ENCODE measurements at regions not wholly inside any gene's neighbourhood (a gene's known extent, or its start where the extent isn't known, plus 50 kb on each side); places are given as distances from the start of the nearest gene placed in this dataset.

DNA sequence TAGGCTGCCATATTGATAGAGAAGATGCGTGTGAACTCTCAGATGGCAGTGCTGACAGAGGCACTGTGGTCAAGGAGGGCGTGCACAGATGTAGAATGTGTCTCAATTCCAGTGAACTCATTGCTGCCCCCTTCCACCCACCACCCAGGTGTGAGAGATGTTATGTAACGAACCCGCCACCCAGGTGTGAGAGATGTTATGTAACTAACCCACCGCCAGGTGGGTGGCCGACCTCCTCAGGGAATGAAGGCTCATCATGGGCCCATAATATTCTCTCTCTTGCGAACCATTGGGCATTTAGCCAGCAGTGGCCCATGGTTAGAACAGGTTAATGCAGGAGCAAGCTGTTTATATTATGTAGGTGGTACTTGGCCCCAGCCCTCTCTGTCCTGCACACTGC lies 140.4 kb upstream of the MTPN start:
- Histone ChIP-seq H2AK5ac (ENCODE audit: insufficient read length, low read length) (no peak overlapping the region), H3K23ac (ENCODE audit: insufficient read length, low read depth, low read length) (no peak overlapping the region), H2BK20ac (ENCODE audit: low read depth, low read length, poor library complexity, severe bottlenecking) (no peak overlapping the region), H3K23me2 (ENCODE audit: insufficient read length, low read depth, low read length, poor library complexity, severe bottlenecking) (peaks cover 2% of the 10 kb centered on the region), H3K9ac (ENCODE audit: extremely low read depth, insufficient read length, low read length) (no peak overlapping the region), H3K9me3 (ENCODE audit: control insufficient read depth, low read depth, low read length) (no peaks in the 10 kb centered on the region), H3K4me2 (ENCODE audit: insufficient read depth, insufficient read length, low read length) (no peak overlapping the region), H3K14ac (ENCODE audit: insufficient read depth, low read length) (no peak overlapping the region), H4K5ac (ENCODE audit: insufficient read length, low read depth, low read length) (no peak overlapping the region), H3K79me2 (ENCODE audit: insufficient read depth, low read length) (no peaks in the 10 kb centered on the region), H3K56ac (ENCODE audit: insufficient read length, low read depth, low read length) (no peak overlapping the region), H2BK15ac (ENCODE audit: low read depth, low read length) (no peak overlapping the region), H3K4me1 (ENCODE audit: insufficient read depth, low read length) (no peaks in the 10 kb centered on the region), H2BK12ac (ENCODE audit: insufficient read length, low read depth, low read length) (no peak overlapping the region), H2BK120ac (ENCODE audit: low read depth, low read length, poor library complexity, severe bottlenecking) (no peak overlapping the region), H3K18ac (ENCODE audit: insufficient read length, low read depth, low read length) (no peak overlapping the region), H3T11ph (ENCODE audit: low read length) (no peak overlapping the region), H3K79me1 (ENCODE audit: insufficient read depth, low read depth, low read length, poor library complexity, severe bottlenecking) (no peaks in the 10 kb centered on the region), H2BK5ac (ENCODE audit: insufficient read length, low read length) (no peak overlapping the region), H4K91ac (ENCODE audit: insufficient read length, low read depth, low read length) (no peak overlapping the region), H4K20me1 (ENCODE audit: control insufficient read depth, insufficient read depth, insufficient read length) (no peaks in the 10 kb centered on the region), H3K4ac (ENCODE audit: low read depth, low read length) (no peak overlapping the region), H4K8ac (replicated peaks; ENCODE audit: insufficient read length, low read depth, low read length) (no peak overlapping the region), H3K27ac (ENCODE audit: insufficient read length, low read depth, low read length) (no peak overlapping the region), H2AFZ (ENCODE audit: low read length) (no peak overlapping the region), H3K27me3 (ENCODE audit: insufficient read depth, low read length) (no peaks in the 10 kb centered on the region)
- peaks cover 2% of the 10 kb centered on the region in 2 experiments; a peak in 1 of 4 replicates for H3K4me1 Mint-ChIP-seq
- no peak overlapping the region; a peak in 1 of 7 replicates for H3K27ac Mint-ChIP-seq
- DNase-seq: no peak
- no CpG with 5 or more reads among the region's 7 CpGs for WGBS (ENCODE audit: extremely low coverage, insufficient read length, low lambda C conversion rate)
- H3K36me3 Mint-ChIP-seq (ENCODE audit: insufficient read depth in 1 of 3, low read depth in 3 of 3): no peaks in the 10 kb centered on the region
- no peaks in the 10 kb centered on the region for H3K9me3 Mint-ChIP-seq
- TF ChIP-seq, protein P1, sequence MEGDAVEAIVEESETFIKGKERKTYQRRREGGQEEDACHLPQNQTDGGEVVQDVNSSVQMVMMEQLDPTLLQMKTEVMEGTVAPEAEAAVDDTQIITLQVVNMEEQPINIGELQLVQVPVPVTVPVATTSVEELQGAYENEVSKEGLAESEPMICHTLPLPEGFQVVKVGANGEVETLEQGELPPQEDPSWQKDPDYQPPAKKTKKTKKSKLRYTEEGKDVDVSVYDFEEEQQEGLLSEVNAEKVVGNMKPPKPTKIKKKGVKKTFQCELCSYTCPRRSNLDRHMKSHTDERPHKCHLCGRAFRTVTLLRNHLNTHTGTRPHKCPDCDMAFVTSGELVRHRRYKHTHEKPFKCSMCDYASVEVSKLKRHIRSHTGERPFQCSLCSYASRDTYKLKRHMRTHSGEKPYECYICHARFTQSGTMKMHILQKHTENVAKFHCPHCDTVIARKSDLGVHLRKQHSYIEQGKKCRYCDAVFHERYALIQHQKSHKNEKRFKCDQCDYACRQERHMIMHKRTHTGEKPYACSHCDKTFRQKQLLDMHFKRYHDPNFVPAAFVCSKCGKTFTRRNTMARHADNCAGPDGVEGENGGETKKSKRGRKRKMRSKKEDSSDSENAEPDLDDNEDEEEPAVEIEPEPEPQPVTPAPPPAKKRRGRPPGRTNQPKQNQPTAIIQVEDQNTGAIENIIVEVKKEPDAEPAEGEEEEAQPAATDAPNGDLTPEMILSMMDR (conservative IDR thresholded peaks at IDR 0.05): peak; percentile 29; the same call in 2 of the 3 replicates
- no peaks in the 10 kb centered on the region; the same call in none of the 2 replicates for H3K27me3 Mint-ChIP-seq (ENCODE audit: low read depth)
- H3K4me3 Mint-ChIP-seq: no peak overlapping the region
